MCF 10A (cell line): ENCODE measurements at regions not wholly inside any gene's neighbourhood (a gene's known extent, or its start where the extent isn't known, plus 50 kb on each side); places are given as distances from the start of the nearest gene placed in this dataset.

Source experiments
- BruUV-seq: library from RNA; stranded (reverse); fragments of 400-500 nt; replicated peaks from 2 replicates; lab custom pipeline; 2021; lab: Mats Ljungman, UMichigan
- CTCF ChIA-PET: fragments of 300-600 bp; sonication (Branson Sonifier 250); formaldehyde crosslinking; extraction: SDS; loops from one replicate; lab custom pipeline; 2021; ENCODE audit warnings: antibody characterized with exemption, inconsistent platforms; lab: Yijun Ruan, JAX
- POLR2A ChIA-PET: fragments of 300-600, 350-650 bp; sonication (Branson Sonifier 250); formaldehyde crosslinking; extraction: SDS; loops from one replicate; lab custom pipeline; 2020; ENCODE audit warnings: antibody characterized with exemption, inconsistent platforms; lab: Yijun Ruan, JAX
- DNase-seq: peaks from one replicate; pipeline ENCODE4 v3.0.0-alpha.2; 2018; ENCODE audit not compliant: unreplicated experiment
- H3K27ac Mint-ChIP-seq: one replicate; pipeline ENCODE4 v1.8.0; 2022; ENCODE audit warnings: mild to moderate bottlenecking, low read depth, mixed read lengths; ENCODE audit not compliant: unreplicated experiment
- H3K27me3 Mint-ChIP-seq: one replicate; pipeline ENCODE4 v1.8.0; 2022; ENCODE audit warnings: mixed read lengths; ENCODE audit not compliant: insufficient read depth, unreplicated experiment
- H3K36me3 Mint-ChIP-seq: one replicate; pipeline ENCODE4 v1.8.0; 2022; ENCODE audit warnings: mild to moderate bottlenecking, moderate library complexity, mixed read lengths; ENCODE audit not compliant: insufficient read depth, unreplicated experiment
- H3K4me1 Mint-ChIP-seq: one replicate; pipeline ENCODE4 v1.8.0; 2022; ENCODE audit warnings: mixed read lengths; ENCODE audit not compliant: insufficient read depth, unreplicated experiment
- H3K4me3 Mint-ChIP-seq: one replicate; pipeline ENCODE4 v1.8.0; 2022; ENCODE audit warnings: mild to moderate bottlenecking, moderate library complexity, mixed read lengths; ENCODE audit not compliant: unreplicated experiment
- H3K9me3 Mint-ChIP-seq: one replicate; pipeline ENCODE4 v1.8.0; 2022; ENCODE audit warnings: mixed read lengths; ENCODE audit not compliant: unreplicated experiment
- CTCF ChIP-seq: fragments of 200-600 bp; IDR thresholded peaks from one replicate; pipeline ENCODE4 v1.8.0; 2022; ENCODE audit warnings: antibody characterized with exemption, mild to moderate bottlenecking; ENCODE audit not compliant: unreplicated experiment
- intact Hi-C: fragments of 100-400 bp; cut with micrococcal nuclease; formaldehyde crosslinking; loops from 2 replicates; pipeline ENCODE4 v1.14.1; 2022

DNA sequence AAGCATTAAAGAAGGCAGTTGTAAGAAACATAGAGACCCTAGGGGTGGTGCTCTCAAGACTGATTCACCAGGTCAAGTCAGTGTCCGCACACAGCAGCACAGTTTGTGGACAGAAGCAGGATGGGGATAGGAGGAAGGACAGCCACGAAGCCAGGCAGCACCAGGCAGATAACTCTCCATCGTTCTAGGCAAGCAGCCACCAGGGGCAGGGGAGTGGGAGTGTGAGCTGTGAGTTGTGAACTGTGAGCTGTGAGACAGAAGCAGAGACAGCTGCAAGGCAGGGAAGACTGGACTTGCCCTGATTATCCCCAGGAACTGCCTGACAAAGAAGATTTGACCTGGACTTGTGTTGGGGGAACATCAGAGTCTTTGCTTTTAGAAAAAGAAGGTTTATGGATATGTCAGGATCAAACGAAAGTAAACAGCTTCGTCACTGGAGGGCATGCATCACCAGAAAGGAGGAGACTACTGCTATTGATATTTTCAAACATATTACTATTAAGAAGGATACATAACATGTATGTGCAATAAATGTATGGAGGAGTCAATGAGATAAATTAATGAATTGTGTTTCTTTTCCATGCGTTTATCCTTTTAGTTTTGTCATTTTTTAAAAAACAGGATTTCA, 286.1 kb downstream of the IRS2 start:
- no TSS peak for BruUV-seq
- TF ChIP-seq CTCF: no peak
- ChIA-PET CTCF (no interaction called here), POLR2A (no interaction called here)
- intact Hi-C loops: no loop called here
- no peak for DNase-seq
- H3K27me3 Mint-ChIP-seq: no peaks in the 10 kb centered on the region
- no peak overlapping the region for H3K27ac Mint-ChIP-seq
- no peak overlapping the region for H3K4me3 Mint-ChIP-seq
- H3K4me1 Mint-ChIP-seq: no peaks in the 10 kb centered on the region
- H3K36me3 Mint-ChIP-seq: no peaks in the 10 kb centered on the region
- H3K9me3 Mint-ChIP-seq: peaks cover 10% of the 10 kb centered on the region

DNA sequence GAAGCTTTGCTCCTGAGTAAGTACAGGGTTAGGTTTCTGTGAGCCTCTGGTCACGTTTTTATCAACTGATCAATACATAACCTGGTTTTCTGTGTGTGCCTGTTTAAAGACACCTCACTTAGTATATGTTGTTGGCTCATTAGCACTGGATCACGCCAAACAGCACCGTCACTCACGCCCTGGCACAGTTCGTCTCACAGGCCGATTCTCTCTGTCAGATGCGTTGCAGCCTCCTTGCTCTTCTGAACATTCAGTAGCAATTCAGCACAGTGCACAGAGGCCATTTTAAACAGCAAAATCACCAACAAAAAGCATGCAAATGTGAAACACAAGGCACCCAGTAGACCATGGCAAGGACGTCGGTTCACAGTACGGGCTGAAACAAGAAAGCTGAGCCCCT, 288.5 kb downstream of the IRS2 start:
- Mint-ChIP-seq H3K4me3 (no peak overlapping the region), H3K4me1 (no peaks in the 10 kb centered on the region), H3K9me3 (no peaks in the 10 kb centered on the region), H3K27ac (no peak overlapping the region), H3K27me3 (no peaks in the 10 kb centered on the region), H3K36me3 (no peaks in the 10 kb centered on the region)
- DNase-seq: no peak
- CTCF ChIA-PET: no interaction called here
- no peak for TF ChIP-seq CTCF
- BruUV-seq: no TSS peak
- intact Hi-C loops: no loop called here
- POLR2A ChIA-PET: no interaction called here

GRCh38 chr13:109496216-109496615, 290.2 kb downstream of the IRS2 start:
- no peak overlapping the region for H3K27ac Mint-ChIP-seq
- CTCF ChIA-PET: no interaction called here
- intact Hi-C loops: no loop called here
- DNase-seq: no peak
- no peaks in the 10 kb centered on the region for H3K9me3 Mint-ChIP-seq
- H3K36me3 Mint-ChIP-seq: no peaks in the 10 kb centered on the region
- TF ChIP-seq CTCF: no peak
- no peak overlapping the region for H3K4me3 Mint-ChIP-seq
- H3K4me1 Mint-ChIP-seq: no peaks in the 10 kb centered on the region
- BruUV-seq: no TSS peak
- H3K27me3 Mint-ChIP-seq: no peaks in the 10 kb centered on the region
- POLR2A ChIA-PET: no interaction called here

DNA sequence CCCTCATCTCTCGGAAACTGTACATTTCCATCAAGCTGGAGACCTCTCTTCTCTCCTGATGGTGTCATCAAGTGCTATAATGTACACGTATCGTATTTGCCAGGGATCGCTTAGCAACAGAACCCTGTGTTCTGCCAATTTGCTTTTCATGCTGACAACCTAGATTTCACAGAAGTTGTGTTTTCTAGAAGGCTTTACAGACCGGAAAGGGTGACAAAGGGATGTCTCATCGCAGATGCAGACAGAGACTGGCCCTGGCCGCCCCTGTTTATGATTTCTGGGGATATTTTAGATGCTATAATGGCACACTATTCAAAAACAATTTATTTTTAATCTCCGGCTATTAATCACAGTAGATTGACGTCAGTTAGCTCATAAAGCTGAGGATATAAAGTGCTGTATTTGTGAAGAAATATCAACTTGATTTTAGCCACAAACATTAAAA, 291.4 kb downstream of the IRS2 start:
- no peaks in the 10 kb centered on the region for H3K27me3 Mint-ChIP-seq
- no peaks in the 10 kb centered on the region for H3K36me3 Mint-ChIP-seq
- ChIA-PET CTCF (no interaction called here), POLR2A (no interaction called here)
- peak; percentile 8 for DNase-seq
- BruUV-seq: no TSS peak
- no peaks in the 10 kb centered on the region for H3K4me1 Mint-ChIP-seq
- no peak overlapping the region for H3K4me3 Mint-ChIP-seq
- no peaks in the 10 kb centered on the region for H3K9me3 Mint-ChIP-seq
- intact Hi-C loops: no loop called here
- no peak overlapping the region for H3K27ac Mint-ChIP-seq
- no peak for TF ChIP-seq CTCF
